Panc1 (cell line): ENCODE measurements at regions not wholly inside any gene's neighbourhood (a gene's known extent, or its start where the extent isn't known, plus 50 kb on each side); places are given as distances from the start of the nearest gene placed in this dataset.
"Not testable (repeated sequence)": the region's sequence is repeated elsewhere in the genome, so short reads cannot be mapped to it uniquely, and the experiment has no call there.

Source experiments
- ATAC-seq: fragments of 200-7000 bp; cut with Tn5 transposase; 2 replicates; pipeline ENCODE4 v1.9.1; 2020; ENCODE audit warnings: mild to moderate bottlenecking, moderate library complexity
- BruUV-seq: library from RNA; stranded (reverse); fragments of 400-500 nt; replicated peaks from 2 replicates; lab custom pipeline; 2021; lab: Mats Ljungman, UMichigan
- CTCF ChIA-PET: fragments of 300-600 bp; sonication (Branson Sonifier 250); formaldehyde crosslinking; loops from one replicate; lab custom pipeline; 2022; ENCODE audit warnings: antibody characterized with exemption; lab: Charles Lee
- POLR2A ChIA-PET: fragments of 300-600 bp; sonication (Branson Sonifier 250); formaldehyde crosslinking; loops from one replicate; lab custom pipeline; 2022; ENCODE audit warnings: antibody characterized with exemption; lab: Charles Lee
- DNase-seq: peaks from one replicate; pipeline ENCODE4 v3.0.0-alpha.2; 2010; ENCODE audit warnings: low read depth, low spot score
- H3K27ac ChIP-seq: 2 replicates; pipeline ENCODE4 v1.5.1; 2011; ENCODE audit warnings: mild to moderate bottlenecking, low read length, inconsistent platforms
- H3K27me3 ChIP-seq: fragments of 200-500 bp; sonication (Bioruptor generic); 2 replicates; pipeline ENCODE4 v1.6.0; 2014; ENCODE audit warnings: low read length, inconsistent platforms; ENCODE audit not compliant: control insufficient read depth, insufficient read depth
- H3K36me3 ChIP-seq: fragments of 200-500 bp; sonication (Bioruptor generic); 2 replicates; pipeline ENCODE4 v1.5.1; 2014; ENCODE audit warnings: inconsistent platforms, mild to moderate bottlenecking, low read length, moderate library complexity; ENCODE audit not compliant: control insufficient read depth, insufficient read depth
- H3K4me1 ChIP-seq: 2 replicates; pipeline ENCODE4 v1.5.1; 2011; ENCODE audit warnings: inconsistent platforms, mild to moderate bottlenecking, low read length, moderate library complexity; ENCODE audit not compliant: control insufficient read depth, insufficient read depth
- H3K4me3 ChIP-seq, 2 experiments: 2 replicates each; pipeline ENCODE4 v1.5.1; 2011 to 2012; ENCODE audit warnings: low read depth in 2 of 2, low read length in 2 of 2, mild to moderate bottlenecking in 2 of 2, inconsistent platforms in 1 of 2, moderate library complexity in 1 of 2
- H3K9me3 ChIP-seq: fragments of 200-500 bp; sonication (Bioruptor generic); 2 replicates; pipeline ENCODE4 v1.5.1; 2014; ENCODE audit warnings: low read depth, mild to moderate bottlenecking, inconsistent platforms, low read length, moderate library complexity; ENCODE audit not compliant: control insufficient read depth, insufficient read depth
- CTCF ChIP-seq: fragments of 450-650 bp; IDR thresholded peaks from 2 replicates; pipeline ENCODE4 v1.5.1; 2017; ENCODE audit warnings: mild to moderate bottlenecking
- POLR2AphosphoS5 ChIP-seq: IDR thresholded peaks from 2 replicates; pipeline ENCODE4 v1.6.1; 2012; ENCODE audit warnings: mild to moderate bottlenecking, low read depth, low read length, moderate library complexity
- REST ChIP-seq, 2 experiments: IDR thresholded peaks; 2 replicates each; pipeline ENCODE4 v1.6.1; 2011 to 2012; ENCODE audit warnings: low read depth in 2 of 2, control low read depth in 1 of 2, low read length in 1 of 2, mild to moderate bottlenecking in 1 of 2, moderate library complexity in 1 of 2; ENCODE audit not compliant: insufficient read depth in 1 of 2
- SIN3A ChIP-seq: IDR thresholded peaks from 2 replicates; pipeline ENCODE4 v1.6.1; 2012; ENCODE audit warnings: low read depth, mild to moderate bottlenecking, low read length, moderate library complexity, borderline replicate concordance; ENCODE audit not compliant: insufficient read depth
- TCF7L2 ChIP-seq: IDR thresholded peaks from 2 replicates; pipeline ENCODE4 v1.6.1; 2011; ENCODE audit warnings: mild to moderate bottlenecking, low read depth, low read length, inconsistent platforms
- in situ Hi-C: cut with HindIII; loops from 2 replicates; pipeline ENCODE4 v1.10.0; 2016; ENCODE audit warnings: low sequenced_read_pairs, low pct_unique_long_range_greater_than_20kb
- intact Hi-C: fragments of 100-400 bp; cut with micrococcal nuclease; formaldehyde crosslinking; loops from one replicate; pipeline ENCODE4 v1.10.0; 2022; ENCODE audit not compliant: unreplicated experiment

GRCh38 chr13:100788540-100788939 is 113.9 kb upstream of the TMTC4 start:
- ChIA-PET POLR2A (no interaction called here), CTCF (no interaction called here)
- no peak for TF ChIP-seq TCF7L2
- TF ChIP-seq SIN3A: no peak
- no peak for TF ChIP-seq REST (IDR thresholded peaks at IDR 0.05; ENCODE audit: insufficient read depth in 1 of 2, low read depth in 2 of 2, low read length in 1 of 2)
- TF ChIP-seq POLR2AphosphoS5: no peak
- TF ChIP-seq CTCF: no peak

GRCh38 chr13:100787899-100788298 is 113.3 kb upstream of the TMTC4 start:
- intact Hi-C loops (no loop called here), in situ Hi-C loops (no loop called here)
- Histone ChIP-seq H3K36me3 (no peaks in the 10 kb centered on the region), H3K4me1 (no peaks in the 10 kb centered on the region), H3K9me3 (no peaks in the 10 kb centered on the region), H3K4me3 (no peak overlapping the region), H3K27me3 (no peaks in the 10 kb centered on the region; the same call in 1 of the 2 replicates), H3K27ac (no peak overlapping the region)
- DNase-seq (no peak), ATAC-seq (no peak)
- POLR2A ChIA-PET: no interaction called here
- CTCF ChIA-PET: no interaction called here
- no TSS peak for BruUV-seq
- no peak for TF ChIP-seq REST (IDR thresholded peaks at IDR 0.05; ENCODE audit: insufficient read depth in 1 of 2, low read depth in 2 of 2, low read length in 1 of 2)
- TF ChIP-seq CTCF: no peak
- TF ChIP-seq SIN3A: no peak

More at GRCh38 chr13:100788540-100788939, 113.9 kb upstream of the TMTC4 start:
- intact Hi-C loops: no loop called here
- in situ Hi-C loops: no loop called here
- H3K36me3 ChIP-seq: no peaks in the 10 kb centered on the region
- no peaks in the 10 kb centered on the region for H3K9me3 ChIP-seq
- H3K4me3 ChIP-seq: no peak overlapping the region
- DNase-seq (no peak), ATAC-seq (no peak)
- H3K27me3 ChIP-seq: no peaks in the 10 kb centered on the region; the same call in 1 of the 2 replicates
- no peak overlapping the region for H3K27ac ChIP-seq
- no peaks in the 10 kb centered on the region for H3K4me1 ChIP-seq
- no TSS peak for BruUV-seq

GRCh38 chr13:100776686-100777085 is 102.1 kb upstream of the TMTC4 start:
- H3K36me3 ChIP-seq, intact Hi-C loops, POLR2A ChIA-PET, H3K4me1 ChIP-seq, DNase-seq, H3K9me3 ChIP-seq, H3K27ac ChIP-seq, in situ Hi-C loops, BruUV-seq, ATAC-seq, H3K4me3 ChIP-seq, CTCF ChIA-PET, H3K27me3 ChIP-seq: not testable (repeated sequence)
